GM12878 (cell line): ENCODE measurements at regions not wholly inside any gene's neighbourhood (a gene's known extent, or its start where the extent isn't known, plus 50 kb on each side); places are given as distances from the start of the nearest gene placed in this dataset.

ENCODE experiments used
- ATAC-seq: fragments of 200-7000 bp; cut with Tn5 transposase; 3 replicates; pipeline ENCODE4 v1.9.1; 2020; ENCODE audit warnings: mild to moderate bottlenecking, moderate library complexity
- BruUV-seq: library from RNA; stranded (reverse); fragments of 400-500 nt; replicated peaks from 2 replicates; lab custom pipeline; 2021; lab: Mats Ljungman, UMichigan
- CTCF ChIA-PET: fragments of 300-600 bp; sonication (Branson Sonifier 250); formaldehyde crosslinking; extraction: SDS; loops from one replicate; lab custom pipeline; 2021; ENCODE audit warnings: inconsistent platforms; lab: Yijun Ruan, JAX
- POLR2A ChIA-PET: fragments of 350-600 bp; formaldehyde crosslinking; extraction: SDS; loops from one replicate; lab custom pipeline; 2021; ENCODE audit warnings: inconsistent platforms; lab: Charles Lee
- RAD21 ChIA-PET: fragments of 300-600 bp; sonication (Branson Sonifier 250); formaldehyde crosslinking; loops from one replicate; lab custom pipeline; 2023; ENCODE audit warnings: antibody characterized with exemption; ENCODE audit not compliant: unreplicated experiment; lab: Charles Lee
- SMC1A ChIA-PET: fragments of 300-600 bp; sonication (Branson Sonifier 250); formaldehyde crosslinking; loops from one replicate; lab custom pipeline; 2023; ENCODE audit not compliant: unreplicated experiment, uncharacterized antibody; lab: Charles Lee
- DNase-seq: peaks from one replicate; pipeline ENCODE4 v3.0.0-alpha.2; 2011; ENCODE audit warnings: low read depth, low spot score
- FAIRE-seq: peaks from 3 replicates; lab custom pipeline; 2011; peaks lifted over from hg19 to GRCh38; lab: Jason Lieb, UNC
- H2AFZ ChIP-seq: 2 replicates; pipeline ENCODE4 v1.6.0; 2011; ENCODE audit warnings: low read depth, low read length, control low read depth; ENCODE audit not compliant: control insufficient read depth
- H3K27ac ChIP-seq: 2 replicates; pipeline ENCODE4 v1.5.1; 2011; ENCODE audit warnings: control low read depth; ENCODE audit not compliant: control insufficient read depth, insufficient read depth
- H3K27me3 ChIP-seq, 2 experiments: replicated peaks in 1 of 2; 2 replicates each; pipeline versions ENCODE4 v1.6.0 to v1.6.1; 2011; ENCODE audit warnings: low read length in 1 of 2; ENCODE audit not compliant: control insufficient read depth in 2 of 2, insufficient read depth in 2 of 2
- H3K36me3 ChIP-seq, 2 experiments: 2 replicates each; pipeline ENCODE4 v1.5.1; 2011; ENCODE audit warnings: low read length in 1 of 2; ENCODE audit not compliant: control insufficient read depth in 2 of 2, insufficient read depth in 2 of 2
- H3K4me1 ChIP-seq: 2 replicates; pipeline ENCODE4 v1.6.1; 2011; ENCODE audit warnings: mild to moderate bottlenecking, low read length, moderate library complexity, mixed read lengths; ENCODE audit not compliant: control insufficient read depth, insufficient read depth
- H3K4me2 ChIP-seq: 2 replicates; pipeline ENCODE4 v1.6.0; 2011; ENCODE audit warnings: control low read depth; ENCODE audit not compliant: control insufficient read depth, insufficient read depth
- H3K4me3 ChIP-seq: fragments of 200-600 bp; sonication (generic); 2 replicates; pipeline ENCODE4 v1.5.1; 2016
- H3K79me2 ChIP-seq: 2 replicates; pipeline ENCODE4 v1.6.0; 2011; ENCODE audit warnings: low read length; ENCODE audit not compliant: control insufficient read depth, insufficient read depth
- H3K9ac ChIP-seq: 2 replicates; pipeline ENCODE4 v1.8.0; 2011; ENCODE audit warnings: low read length, control low read depth, mixed read lengths; ENCODE audit not compliant: control insufficient read depth, insufficient read depth
- H3K9me3 ChIP-seq: replicated peaks from 3 replicates; pipeline ENCODE4 v1.5.1; 2011; ENCODE audit warnings: mild to moderate bottlenecking, low read length; ENCODE audit not compliant: control insufficient read depth, insufficient read depth
- H4K20me1 ChIP-seq: 2 replicates; pipeline ENCODE4 v1.6.0; 2011; ENCODE audit not compliant: control insufficient read depth, insufficient read depth
- CEBPB ChIP-seq, 2 experiments: fragments of 150-350 bp in 1 of 2; IDR thresholded peaks; 2 replicates each; pipeline ENCODE4 v1.6.1; 2012 to 2014; ENCODE audit warnings: low read depth in 2 of 2, low read length in 2 of 2, borderline replicate concordance in 1 of 2, inconsistent platforms in 1 of 2
- ETV6 ChIP-seq, 2 experiments: fragments of 450-650 bp in 1 of 2; IDR thresholded peaks in 1 of 2; conservative IDR thresholded peaks in 1 of 2; 2 replicates each; pipeline ENCODE4 v1.6.1; 2014; ENCODE audit warnings: antibody characterized with exemption in 1 of 2, borderline replicate concordance in 1 of 2, low read depth in 1 of 2, mild to moderate bottlenecking in 1 of 2, moderate library complexity in 1 of 2
- FOS ChIP-seq: IDR thresholded peaks from 3 replicates; pipeline ENCODE4 v1.6.1; 2011; ENCODE audit warnings: borderline replicate concordance; ENCODE audit not compliant: insufficient read length; ENCODE audit errors: extremely low read depth
- GABPA ChIP-seq: IDR thresholded peaks from 2 replicates; pipeline ENCODE4 v1.6.1; 2014; ENCODE audit warnings: antibody characterized with exemption, low read depth, mild to moderate bottlenecking, inconsistent platforms
- HDAC2 ChIP-seq: fragments of 200-600 bp; sonication (generic); IDR thresholded peaks from 2 replicates; pipeline ENCODE4 v1.6.1; 2017
- HDAC6 ChIP-seq: fragments of 200-600 bp; sonication (generic); IDR thresholded peaks from one replicate; pipeline ENCODE4 v1.8.0; 2017; ENCODE audit warnings: antibody characterized with exemption; ENCODE audit not compliant: unreplicated experiment
- NR2C1 ChIP-seq: fragments of 450-650 bp; IDR thresholded peaks from 2 replicates; pipeline ENCODE4 v1.6.1; 2017; ENCODE audit warnings: antibody characterized with exemption, mild to moderate bottlenecking, moderate library complexity
- NR2F1 ChIP-seq: fragments of 450-650 bp; conservative IDR thresholded peaks from 2 replicates; pipeline ENCODE4 v1.6.1; 2017; ENCODE audit warnings: mild to moderate bottlenecking
- SIN3A ChIP-seq: IDR thresholded peaks from 2 replicates; pipeline ENCODE4 v1.6.1; 2012; ENCODE audit warnings: low read depth, low read length, improper control_type of control experiment
- STAT1 ChIP-seq: fragments of 450-650 bp; conservative IDR thresholded peaks from 2 replicates; pipeline ENCODE4 v1.6.1; 2014; ENCODE audit warnings: antibody characterized with exemption, mild to moderate bottlenecking
- STAT3 ChIP-seq: IDR thresholded peaks from 2 replicates; pipeline ENCODE4 v1.6.1; 2011; ENCODE audit warnings: low read depth, low read length, improper control_type of control experiment
- YBX1 ChIP-seq: fragments of 450-650 bp; IDR thresholded peaks from 2 replicates; pipeline ENCODE4 v1.6.1; 2016; ENCODE audit warnings: antibody characterized with exemption
- WGBS: methylation state at CpG from one replicate; pipeline ENCODE4 v1.1.6; 2016; ENCODE audit warnings: low lambda C conversion rate; ENCODE audit not compliant: insufficient replicate concordance, insufficient coverage; ENCODE audit errors: missing lambda C conversion rate; 5-methylcytosine and 5-hydroxymethylcytosine counted together
- in situ Hi-C: fragments of 300-500 bp; cut with MboI; formaldehyde crosslinking; loops from 9 replicates; pipeline ENCODE4 v1.14.3; 2018; ENCODE audit warnings: mixed read lengths
- intact Hi-C: fragments of 100-400 bp; cut with micrococcal nuclease; formaldehyde crosslinking; loops from one replicate; pipeline ENCODE4 v1.14.2; 2022; ENCODE audit not compliant: unreplicated experiment
- TF ChIP-seq, protein P1 (sequence below): fragments of 150-350 bp; IDR thresholded peaks from 2 replicates; pipeline ENCODE4 v1.6.1; 2016; ENCODE audit warnings: low read depth, low read length
- TF ChIP-seq, protein P2 (sequence below), 3 experiments: IDR thresholded peaks in 2 of 3; conservative IDR thresholded peaks in 1 of 3; 2 replicates each; pipeline ENCODE4 v1.5.1; 2011; ENCODE audit warnings: low read depth in 3 of 3, low read length in 3 of 3, mild to moderate bottlenecking in 3 of 3, control low read depth in 2 of 3, moderate library complexity in 2 of 3, inconsistent platforms in 1 of 3, mixed read lengths in 1 of 3; ENCODE audit not compliant: control insufficient read depth in 2 of 3, insufficient read depth in 1 of 3; ENCODE audit errors: extremely low read depth in 1 of 3

DNA sequence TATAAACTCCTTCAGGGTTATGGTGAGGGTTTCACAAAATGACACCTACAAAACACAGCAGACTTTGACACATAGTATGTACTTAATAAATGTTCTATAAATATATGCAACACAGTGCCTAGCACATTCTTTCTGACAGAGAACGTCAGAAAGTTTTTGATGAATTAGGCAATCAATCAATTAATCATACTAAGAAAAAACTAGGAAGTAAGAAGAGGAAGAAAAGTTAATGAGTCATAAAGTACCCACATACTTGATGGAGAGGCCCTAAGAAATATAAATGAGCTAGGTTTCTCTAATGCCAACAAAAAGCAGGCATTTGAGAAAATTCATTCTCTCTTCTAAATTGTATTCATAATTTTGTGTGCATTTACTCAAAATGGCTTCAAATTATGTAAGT is 192.7 kb upstream of the VWC2 start:
- no peak overlapping the region for H3K4me2 ChIP-seq
- FAIRE-seq, result no peak
- ChIA-PET SMC1A (no interaction called here), POLR2A (no interaction called here), CTCF (interaction anchor here (0.7 kb wide), 1 partner anchor 12 kb away, joined by 3 read pairs; no protein-coding TSS in a partner anchor), RAD21 (no interaction called here)
- ATAC-seq, result no peak
- TF ChIP-seq, protein P1, sequence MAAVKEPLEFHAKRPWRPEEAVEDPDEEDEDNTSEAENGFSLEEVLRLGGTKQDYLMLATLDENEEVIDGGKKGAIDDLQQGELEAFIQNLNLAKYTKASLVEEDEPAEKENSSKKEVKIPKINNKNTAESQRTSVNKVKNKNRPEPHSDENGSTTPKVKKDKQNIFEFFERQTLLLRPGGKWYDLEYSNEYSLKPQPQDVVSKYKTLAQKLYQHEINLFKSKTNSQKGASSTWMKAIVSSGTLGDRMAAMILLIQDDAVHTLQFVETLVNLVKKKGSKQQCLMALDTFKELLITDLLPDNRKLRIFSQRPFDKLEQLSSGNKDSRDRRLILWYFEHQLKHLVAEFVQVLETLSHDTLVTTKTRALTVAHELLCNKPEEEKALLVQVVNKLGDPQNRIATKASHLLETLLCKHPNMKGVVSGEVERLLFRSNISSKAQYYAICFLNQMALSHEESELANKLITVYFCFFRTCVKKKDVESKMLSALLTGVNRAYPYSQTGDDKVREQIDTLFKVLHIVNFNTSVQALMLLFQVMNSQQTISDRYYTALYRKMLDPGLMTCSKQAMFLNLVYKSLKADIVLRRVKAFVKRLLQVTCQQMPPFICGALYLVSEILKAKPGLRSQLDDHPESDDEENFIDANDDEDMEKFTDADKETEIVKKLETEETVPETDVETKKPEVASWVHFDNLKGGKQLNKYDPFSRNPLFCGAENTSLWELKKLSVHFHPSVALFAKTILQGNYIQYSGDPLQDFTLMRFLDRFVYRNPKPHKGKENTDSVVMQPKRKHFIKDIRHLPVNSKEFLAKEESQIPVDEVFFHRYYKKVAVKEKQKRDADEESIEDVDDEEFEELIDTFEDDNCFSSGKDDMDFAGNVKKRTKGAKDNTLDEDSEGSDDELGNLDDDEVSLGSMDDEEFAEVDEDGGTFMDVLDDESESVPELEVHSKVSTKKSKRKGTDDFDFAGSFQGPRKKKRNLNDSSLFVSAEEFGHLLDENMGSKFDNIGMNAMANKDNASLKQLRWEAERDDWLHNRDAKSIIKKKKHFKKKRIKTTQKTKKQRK, result no peak
- TF ChIP-seq GABPA, result no peak
- no peak for TF ChIP-seq HDAC2
- no peaks in the 10 kb centered on the region for H3K9me3 ChIP-seq
- no peaks in the 10 kb centered on the region for H3K79me2 ChIP-seq
- H3K27ac ChIP-seq, result no peak overlapping the region
- no peak for DNase-seq
- H3K4me1 ChIP-seq, result no peaks in the 10 kb centered on the region
- BruUV-seq, result no TSS peak
- no peaks in the 10 kb centered on the region for H4K20me1 ChIP-seq
- in situ Hi-C loops (no loop called here), intact Hi-C loops (no loop called here)
- 4% methylated on average over 1 of the region's 1 CpG for WGBS
- H3K4me3 ChIP-seq, result no peak overlapping the region
- no peak overlapping the region for H2AFZ ChIP-seq
- no peaks in the 10 kb centered on the region; a peak in 2 of 4 replicates for H3K27me3 ChIP-seq
- no peak overlapping the region for H3K9ac ChIP-seq
- no peaks in the 10 kb centered on the region for H3K36me3 ChIP-seq

DNA sequence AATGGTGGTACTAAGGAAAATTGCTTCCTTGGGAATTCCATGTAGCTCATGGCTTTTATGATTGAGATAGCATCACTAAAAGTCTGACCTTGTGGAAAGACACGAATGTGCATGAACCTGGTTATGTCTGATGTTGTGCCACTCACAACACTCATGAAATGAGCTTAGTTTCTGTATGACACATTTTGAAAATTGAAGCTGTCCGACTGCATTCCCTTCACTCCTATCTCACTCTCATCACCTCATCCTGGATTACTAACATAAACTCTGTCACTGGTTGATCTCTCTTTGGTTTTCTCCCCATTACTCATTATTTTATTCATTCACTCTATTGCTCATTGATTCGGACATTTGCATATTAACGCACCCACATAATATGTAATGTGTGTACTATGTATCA is 190.0 kb upstream of the VWC2 start:
- CTCF ChIA-PET, result no interaction called here
- no peak for FAIRE-seq
- no peak for TF ChIP-seq ETV6 (conservative IDR thresholded peaks at IDR 0.05 in 1 of 2, IDR thresholded peaks at IDR 0.05 in 1 of 2; ENCODE audit: borderline replicate concordance in 1 of 2, low read depth in 1 of 2)
- TF ChIP-seq STAT3, result no peak
- TF ChIP-seq FOS, result no peak
- TF ChIP-seq, protein P2, sequence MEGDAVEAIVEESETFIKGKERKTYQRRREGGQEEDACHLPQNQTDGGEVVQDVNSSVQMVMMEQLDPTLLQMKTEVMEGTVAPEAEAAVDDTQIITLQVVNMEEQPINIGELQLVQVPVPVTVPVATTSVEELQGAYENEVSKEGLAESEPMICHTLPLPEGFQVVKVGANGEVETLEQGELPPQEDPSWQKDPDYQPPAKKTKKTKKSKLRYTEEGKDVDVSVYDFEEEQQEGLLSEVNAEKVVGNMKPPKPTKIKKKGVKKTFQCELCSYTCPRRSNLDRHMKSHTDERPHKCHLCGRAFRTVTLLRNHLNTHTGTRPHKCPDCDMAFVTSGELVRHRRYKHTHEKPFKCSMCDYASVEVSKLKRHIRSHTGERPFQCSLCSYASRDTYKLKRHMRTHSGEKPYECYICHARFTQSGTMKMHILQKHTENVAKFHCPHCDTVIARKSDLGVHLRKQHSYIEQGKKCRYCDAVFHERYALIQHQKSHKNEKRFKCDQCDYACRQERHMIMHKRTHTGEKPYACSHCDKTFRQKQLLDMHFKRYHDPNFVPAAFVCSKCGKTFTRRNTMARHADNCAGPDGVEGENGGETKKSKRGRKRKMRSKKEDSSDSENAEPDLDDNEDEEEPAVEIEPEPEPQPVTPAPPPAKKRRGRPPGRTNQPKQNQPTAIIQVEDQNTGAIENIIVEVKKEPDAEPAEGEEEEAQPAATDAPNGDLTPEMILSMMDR (IDR thresholded peaks at IDR 0.05 in 2 of 3, conservative IDR thresholded peaks at IDR 0.05 in 1 of 3; ENCODE audit: control insufficient read depth in 2 of 3, extremely low read depth in 1 of 3, insufficient read depth in 1 of 3, low read depth in 3 of 3, low read length in 3 of 3), result no peak
- TF ChIP-seq SIN3A, result no peak
- no peak for TF ChIP-seq CEBPB (IDR thresholded peaks at IDR 0.05; ENCODE audit: borderline replicate concordance in 1 of 2, low read depth in 2 of 2, low read length in 2 of 2)
- TF ChIP-seq STAT1, result no peak
- no peak for TF ChIP-seq NR2F1
- TF ChIP-seq YBX1, result no peak
- TF ChIP-seq NR2C1, result no peak
- TF ChIP-seq HDAC6, result no peak

More for the DNA sequence above, 190.0 kb upstream of the VWC2 start:
- Histone ChIP-seq H4K20me1 (no peaks in the 10 kb centered on the region), H2AFZ (no peak overlapping the region), H3K4me1 (no peaks in the 10 kb centered on the region), H3K4me3 (no peak overlapping the region), H3K9me3 (no peaks in the 10 kb centered on the region), H3K9ac (no peak overlapping the region), H3K27me3 (no peaks in the 10 kb centered on the region; a peak in 2 of 4 replicates), H3K79me2 (no peaks in the 10 kb centered on the region), H3K27ac (no peak overlapping the region), H3K36me3 (no peaks in the 10 kb centered on the region), H3K4me2 (no peak overlapping the region)
- SMC1A ChIA-PET, result no interaction called here
- in situ Hi-C loops (no loop called here), intact Hi-C loops (no loop called here)
- POLR2A ChIA-PET, result no interaction called here
- RAD21 ChIA-PET, result no interaction called here
- no TSS peak for BruUV-seq
- DNase-seq, result no peak
- WGBS, result 27% methylated on average over 4 of the region's 4 CpGs
- no peak for ATAC-seq
